Left renal pelvis (tissue), 4 donors: ENCODE measurements at regions not wholly inside any gene's neighbourhood (a gene's known extent, or its start where the extent isn't known, plus 50 kb on each side); places are given as distances from the start of the nearest gene placed in this dataset.
"Not testable (repeated sequence)": the region's sequence is repeated elsewhere in the genome, so short reads cannot be mapped to it uniquely, and the experiment has no call there.

Source experiments
- DNase-seq, 4 donors: peaks; one replicate each; pipeline ENCODE4 v3.0.0-alpha.2; 2013; ENCODE audit warnings: low read depth in 4 of 4, low spot score in 3 of 4

DNA sequence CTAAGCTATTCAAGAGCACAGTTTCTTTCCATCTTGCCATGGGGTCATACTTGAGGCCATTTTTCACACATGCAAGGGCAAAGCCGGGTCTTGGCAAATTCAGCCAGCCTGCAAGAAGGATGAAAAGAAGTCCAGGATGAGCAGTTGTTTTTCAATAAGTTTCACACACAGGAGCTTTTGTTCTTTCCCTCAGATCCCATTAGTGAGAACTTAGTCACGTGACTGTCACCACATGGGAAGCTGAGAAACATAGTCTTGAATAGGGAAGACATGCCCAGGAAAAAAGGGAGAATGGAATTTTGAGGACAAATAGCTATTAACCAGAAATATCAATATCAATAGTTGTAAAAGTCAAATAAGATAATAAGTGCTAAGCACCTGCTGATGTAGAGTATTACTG lies 137.7 kb downstream of the AHR start:
- DNase-seq: no peak

DNA sequence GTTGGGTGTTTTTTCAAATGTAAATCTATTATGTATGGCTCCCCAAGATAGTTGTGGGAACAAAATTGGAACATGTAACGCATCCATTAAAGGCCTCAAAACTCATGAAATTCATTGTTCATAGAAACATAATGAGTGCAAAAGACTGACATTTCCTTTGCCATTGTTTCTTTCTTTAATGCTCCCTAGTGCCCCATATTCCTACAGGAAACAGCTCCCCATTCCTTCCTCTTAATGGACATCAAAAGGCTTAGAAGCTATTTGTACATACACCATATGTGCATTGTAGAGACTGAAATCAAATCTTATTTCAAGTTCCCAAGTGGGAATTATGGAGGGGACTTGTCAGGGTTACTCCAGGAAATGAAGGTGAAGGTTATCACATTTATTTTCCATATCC lies 139.1 kb downstream of the AHR start:
- DNase-seq: no peak

DNA sequence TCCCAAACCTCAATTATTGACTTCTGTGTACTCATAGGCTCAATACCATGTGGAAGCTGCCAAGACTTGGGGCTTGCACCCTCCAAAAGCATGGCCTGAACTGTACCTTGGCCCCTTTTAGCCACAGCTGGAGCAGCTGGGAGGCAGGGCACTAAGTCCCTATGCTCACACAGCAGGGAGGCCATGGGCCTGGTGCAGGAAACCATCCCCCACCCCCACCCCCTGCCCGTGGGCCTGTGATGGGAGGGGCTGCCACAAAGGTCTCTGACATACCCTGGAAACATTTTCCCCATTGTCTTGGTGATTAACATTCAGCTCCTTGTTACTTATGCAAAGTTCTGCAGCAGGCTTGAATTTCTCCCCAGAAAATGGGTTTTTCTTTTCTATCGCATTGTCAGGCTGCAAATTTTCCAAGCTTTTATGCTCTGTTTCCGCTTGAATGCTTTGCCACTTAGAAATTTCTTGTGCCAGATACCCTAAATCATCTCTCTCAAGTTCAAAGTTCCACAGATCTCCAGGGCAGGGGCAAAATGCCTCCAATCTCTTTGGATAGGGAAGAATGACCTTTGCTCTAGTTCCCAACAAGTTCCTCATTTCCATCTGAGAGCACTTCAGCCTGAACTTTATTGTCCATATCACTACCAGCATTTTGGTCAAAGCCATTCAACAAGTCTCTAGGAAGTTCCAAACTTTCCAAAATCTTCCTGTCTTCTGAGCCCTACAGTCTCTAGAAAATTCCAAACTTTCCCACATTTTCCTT lies 141.8 kb downstream of the AHR start:
- not testable (repeated sequence) for DNase-seq

DNA sequence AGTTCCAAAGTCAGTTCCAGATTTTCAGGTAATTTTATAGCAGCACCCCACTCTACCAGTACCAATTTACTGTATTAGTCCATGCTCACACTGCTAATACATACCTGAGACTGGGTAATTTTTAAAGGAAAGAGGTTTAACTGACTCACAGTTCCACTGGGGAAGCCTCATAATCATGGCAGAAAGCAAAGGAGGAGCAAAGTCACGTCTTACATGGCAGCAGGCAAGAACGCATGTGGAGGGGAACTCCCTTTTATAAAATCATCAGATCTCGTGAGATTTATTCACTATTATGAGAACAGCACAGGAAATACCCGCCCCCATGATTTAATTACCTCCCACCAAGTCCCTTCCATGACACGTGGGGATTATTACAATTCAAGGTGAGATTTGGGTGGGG lies 142.4 kb downstream of the AHR start:
- DNase-seq: no peak

DNA sequence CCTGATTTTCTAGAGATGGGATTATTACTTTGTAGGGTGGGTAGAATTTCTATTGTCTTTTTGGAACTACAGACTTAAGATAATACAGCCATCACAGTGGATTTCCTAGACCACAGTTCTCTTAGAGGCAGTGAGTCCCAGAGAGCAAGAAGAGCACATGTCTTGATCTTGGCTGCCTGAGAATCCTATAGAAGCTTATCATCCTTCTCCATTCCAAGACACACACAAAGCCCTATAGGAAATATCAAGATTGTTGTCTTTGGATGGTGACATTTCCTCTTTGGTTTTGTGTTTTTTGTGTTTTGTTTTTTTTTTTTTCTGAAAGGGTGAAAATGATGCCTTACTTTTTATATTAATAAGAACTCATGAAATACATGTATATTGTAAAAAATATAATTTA lies 143.1 kb downstream of the AHR start:
- DNase-seq: no peak

DNA sequence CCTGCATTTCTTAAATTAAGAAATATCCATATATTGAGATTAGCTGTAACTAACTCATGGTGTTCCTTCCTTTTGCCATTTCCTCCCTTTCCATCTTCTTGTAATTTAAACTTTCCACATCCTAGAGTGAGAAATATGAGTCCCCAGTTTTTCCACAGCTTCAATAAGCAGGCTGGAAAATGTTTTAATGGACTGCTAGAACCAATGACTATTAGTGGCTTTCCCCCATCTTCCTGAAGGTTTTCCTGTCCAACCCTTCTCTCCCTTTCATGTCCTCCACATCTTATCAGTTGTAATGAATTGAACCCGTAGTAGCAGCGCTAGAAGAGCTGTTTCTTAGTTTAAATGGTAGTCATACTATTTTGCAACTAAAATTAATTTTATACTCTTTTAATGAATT lies 145.7 kb downstream of the AHR start:
- DNase-seq: no peak

DNA sequence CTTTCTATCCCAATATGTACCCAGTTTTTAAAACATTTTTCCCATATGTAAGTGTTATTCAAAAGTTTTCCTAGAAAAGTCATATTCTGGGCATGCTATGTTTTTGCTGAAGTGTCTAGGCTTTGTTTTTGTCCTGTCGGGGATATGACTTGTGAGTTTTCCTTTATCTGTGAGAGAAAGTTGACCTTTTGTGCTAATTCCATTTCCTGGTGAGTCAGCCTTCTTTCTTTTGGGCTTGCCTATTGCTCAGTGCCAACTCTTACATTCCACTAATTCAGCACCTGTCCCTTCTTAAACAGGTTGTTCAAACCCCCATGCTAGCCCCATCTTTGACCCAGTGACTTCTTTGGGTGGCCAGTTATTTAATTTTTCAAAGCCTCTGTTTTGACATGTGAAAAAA lies 146.2 kb downstream of the AHR start:
- DNase-seq: no peak

DNA sequence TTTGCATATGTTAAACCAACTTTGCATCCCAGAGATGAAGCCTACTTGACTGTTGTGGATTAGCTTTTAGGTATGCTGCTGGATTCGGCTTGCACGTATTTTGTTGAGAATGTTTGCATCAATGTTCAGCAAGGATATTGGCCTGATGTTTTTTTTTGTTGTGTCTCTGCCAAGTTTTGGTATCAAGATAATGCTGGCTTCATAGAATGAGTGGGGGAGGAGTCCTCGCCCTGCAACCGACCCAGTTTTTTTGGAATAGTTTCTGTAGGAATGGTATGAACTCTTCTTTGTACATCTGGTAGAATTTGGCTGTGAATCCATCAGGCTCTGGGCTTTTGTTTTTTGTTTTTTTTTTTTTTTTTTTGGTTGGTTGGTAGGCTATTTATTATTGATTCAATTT lies 147.9 kb downstream of the AHR start:
- DNase-seq: no peak

DNA sequence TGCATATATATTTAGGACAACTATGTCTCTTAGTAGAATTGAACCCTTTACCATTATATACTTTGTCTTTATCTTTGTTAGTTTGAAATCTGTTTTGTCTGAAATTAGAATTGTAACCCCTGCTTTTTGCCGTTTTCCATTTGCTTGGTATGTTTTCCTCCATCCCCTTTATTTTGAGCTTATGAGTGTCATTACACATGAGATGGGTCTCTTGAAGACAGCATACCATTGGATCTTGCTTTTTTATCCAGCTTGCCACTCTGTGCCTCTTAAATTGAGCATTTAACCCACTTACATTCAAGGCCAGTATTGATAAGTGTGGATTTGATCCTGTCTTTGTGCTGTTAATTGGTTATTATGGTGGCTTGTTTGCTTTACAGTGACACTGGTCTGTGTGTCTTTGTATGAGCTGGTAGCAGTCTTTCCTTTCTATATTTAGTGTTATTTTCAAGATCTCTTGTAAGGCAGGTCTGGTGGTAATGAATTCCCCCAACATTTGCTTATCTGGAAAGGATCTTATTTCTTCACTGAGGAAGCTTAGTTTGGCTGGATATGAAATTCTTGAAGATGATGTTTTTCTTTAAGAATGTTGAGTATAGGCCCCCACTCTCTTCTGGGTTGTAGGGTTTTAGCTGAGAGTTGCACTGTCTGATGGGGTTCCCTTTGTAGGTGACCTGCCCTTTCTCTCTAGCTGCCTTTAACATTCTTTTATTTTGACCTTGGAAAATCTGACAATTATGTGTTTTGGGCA lies 149.5 kb downstream of the AHR start:
- no peak for DNase-seq

DNA sequence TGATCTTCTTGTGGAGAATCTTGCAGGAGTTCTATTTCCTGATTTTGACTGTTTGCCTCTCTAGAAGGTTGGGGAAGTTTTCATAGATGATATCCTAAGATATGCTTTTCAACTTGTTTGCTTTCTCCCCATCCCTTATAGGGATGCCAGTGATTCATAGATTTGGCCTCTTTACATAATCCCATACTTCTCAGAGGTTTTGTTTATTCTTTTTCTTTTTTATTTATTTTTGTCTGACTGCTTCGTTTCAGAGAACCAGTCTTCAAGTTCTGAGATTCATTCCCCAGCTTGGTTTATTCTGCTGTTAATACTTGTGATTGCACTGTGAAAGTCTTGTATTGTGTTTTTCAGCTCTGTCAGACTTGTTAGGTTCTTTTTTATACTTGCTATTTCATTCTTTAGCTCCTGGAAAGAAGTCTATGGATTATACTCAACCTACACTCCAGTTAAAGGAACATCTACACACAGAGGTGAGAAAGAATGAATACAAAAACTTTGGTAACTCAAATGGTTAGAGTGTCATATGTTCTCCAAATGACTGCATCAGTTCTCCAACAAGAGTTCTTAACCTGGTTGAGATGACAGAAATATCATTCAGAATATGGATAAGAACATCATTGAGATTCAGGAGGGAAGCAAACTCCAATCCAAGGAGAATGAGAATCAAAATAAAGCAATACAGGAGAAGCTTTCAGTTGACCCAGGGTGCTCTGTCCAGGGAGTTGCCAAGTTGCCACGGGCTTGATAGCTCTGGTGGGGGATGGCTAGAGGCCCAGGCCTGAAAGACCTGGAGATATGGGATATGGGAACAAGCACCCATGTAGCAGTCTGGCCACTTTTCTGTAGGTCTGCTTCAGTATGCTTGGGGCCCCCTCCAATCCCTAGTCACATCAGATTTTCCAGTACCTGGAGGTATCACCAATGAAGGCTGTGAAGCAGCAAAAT lies 150.3 kb downstream of the AHR start:
- DNase-seq: no peak

DNA sequence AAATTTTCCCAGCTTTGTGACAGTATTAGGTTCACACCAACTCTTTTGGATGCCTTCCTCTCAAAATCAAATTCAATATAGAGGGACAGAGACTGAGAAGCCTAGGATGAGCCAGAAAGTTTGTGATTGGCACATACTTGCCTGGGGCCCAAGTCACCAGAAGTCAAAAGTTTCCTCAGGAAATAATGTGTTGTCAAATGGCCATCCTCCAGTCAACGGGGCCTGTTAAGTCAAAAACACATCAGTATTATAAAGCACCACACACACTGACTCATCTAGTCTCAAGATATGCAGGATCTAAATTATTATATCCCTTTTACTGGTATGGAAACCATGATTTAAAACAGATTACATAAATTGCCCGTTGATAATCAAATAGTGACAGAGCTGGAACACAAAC lies 158.1 kb downstream of the AHR start:
- DNase-seq: no peak

DNA sequence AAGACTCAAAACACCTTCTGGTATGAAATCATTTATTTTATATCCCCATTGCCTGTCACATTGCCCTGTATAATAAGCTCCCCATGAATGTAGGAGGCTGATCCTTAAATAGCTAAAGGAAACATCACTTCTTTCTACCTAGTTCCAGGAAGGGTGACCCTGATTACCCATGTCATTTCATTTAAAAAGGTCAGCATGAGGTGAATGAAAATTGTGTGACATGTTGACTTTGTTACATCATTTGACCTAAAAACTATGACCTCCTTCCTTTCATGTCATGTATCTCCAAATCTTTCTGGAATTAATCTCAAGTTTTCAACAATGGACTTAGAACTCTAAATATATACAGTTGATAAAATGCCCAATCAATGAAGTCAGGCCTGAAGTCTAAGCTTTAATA lies 161.5 kb downstream of the AHR start:
- DNase-seq: no peak

DNA sequence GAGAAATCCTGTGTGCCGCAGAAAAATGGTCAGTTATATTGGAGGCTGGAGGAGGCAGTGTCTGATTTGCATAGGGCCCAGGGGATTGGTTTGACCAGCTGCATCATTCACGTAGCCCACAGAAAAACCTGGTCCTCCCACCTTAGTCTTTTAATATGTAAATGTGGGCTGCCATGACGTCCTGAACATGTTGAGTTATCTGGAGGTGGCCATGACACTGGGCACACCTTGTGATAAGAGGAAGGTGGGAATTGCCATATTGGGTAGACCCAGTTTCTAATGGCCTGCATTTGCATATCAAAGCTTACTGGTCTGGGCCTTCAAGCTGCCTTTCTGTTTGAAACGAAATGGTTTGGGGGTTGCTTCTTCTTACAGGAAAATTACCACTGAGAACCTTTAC lies 162.2 kb downstream of the AHR start:
- no peak for DNase-seq

DNA sequence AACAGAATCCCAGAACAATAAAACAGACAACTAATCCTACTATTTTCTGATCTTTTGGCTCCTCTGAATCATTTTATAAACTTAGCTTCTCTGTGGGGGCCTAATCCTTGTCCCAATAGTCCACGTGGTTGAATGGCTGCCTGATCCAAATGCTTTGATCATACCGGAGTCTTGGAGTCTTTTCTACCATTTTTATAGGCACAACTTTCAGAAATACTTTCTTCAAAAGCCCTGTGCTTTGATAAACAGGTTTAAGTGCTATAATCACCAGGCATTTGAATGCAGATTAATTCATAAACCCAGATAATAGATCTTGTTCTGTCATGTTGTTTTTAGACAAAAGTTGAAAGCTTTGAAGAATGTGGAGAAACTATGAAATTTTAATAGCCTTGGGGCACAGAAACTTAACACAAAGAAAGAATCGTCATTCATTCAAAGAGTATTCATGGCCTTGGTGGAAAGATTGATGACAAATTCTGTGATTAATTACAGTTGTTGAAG lies 163.7 kb downstream of the AHR start:
- no peak for DNase-seq

DNA sequence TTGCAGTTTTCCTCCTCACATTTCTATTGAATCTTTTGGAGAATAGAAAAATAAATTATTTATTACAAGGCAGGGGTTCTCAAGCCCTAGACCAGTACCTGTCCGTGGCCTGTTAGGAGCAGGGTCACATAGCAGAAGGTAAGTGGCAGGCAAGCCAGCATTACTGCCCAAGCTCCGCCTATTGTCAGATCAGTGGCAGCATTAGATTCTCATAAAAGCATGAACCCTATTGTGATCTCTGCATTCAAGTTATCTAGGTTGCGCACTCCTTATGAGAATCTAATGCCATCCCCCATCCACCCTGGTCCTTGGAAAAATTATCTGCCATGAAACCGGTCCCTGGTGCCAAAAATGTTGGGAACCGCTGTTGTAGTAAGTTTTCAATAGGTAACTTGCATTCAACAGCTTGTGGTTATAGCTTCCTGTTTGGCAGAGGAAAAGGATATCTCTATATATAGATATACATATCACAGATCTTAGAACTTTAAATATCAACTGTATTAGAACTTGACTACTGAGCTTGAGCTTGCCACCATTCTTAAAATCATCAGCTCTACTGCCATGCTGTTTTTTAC lies 165.1 kb downstream of the AHR start:
- no peak for DNase-seq

DNA sequence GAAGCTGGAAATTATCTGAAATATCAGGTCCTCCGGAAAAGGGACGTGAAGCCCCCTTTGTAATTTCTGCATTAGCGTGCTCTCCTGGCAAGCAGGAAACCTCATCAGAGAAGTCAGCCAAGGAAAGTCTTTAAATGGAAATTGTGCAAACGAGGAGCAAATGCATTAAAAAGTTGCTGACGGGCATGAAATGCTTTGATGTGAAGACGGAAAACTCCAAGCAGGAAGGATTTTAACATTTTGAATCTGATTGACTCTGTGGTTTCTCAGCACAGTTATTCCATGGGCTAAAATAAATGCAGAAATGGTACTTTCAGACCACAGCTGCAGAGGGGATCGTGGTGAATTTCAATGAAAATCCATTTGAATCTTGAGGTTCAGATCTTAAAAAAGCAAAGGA lies 167.8 kb downstream of the AHR start:
- no peak for DNase-seq

DNA sequence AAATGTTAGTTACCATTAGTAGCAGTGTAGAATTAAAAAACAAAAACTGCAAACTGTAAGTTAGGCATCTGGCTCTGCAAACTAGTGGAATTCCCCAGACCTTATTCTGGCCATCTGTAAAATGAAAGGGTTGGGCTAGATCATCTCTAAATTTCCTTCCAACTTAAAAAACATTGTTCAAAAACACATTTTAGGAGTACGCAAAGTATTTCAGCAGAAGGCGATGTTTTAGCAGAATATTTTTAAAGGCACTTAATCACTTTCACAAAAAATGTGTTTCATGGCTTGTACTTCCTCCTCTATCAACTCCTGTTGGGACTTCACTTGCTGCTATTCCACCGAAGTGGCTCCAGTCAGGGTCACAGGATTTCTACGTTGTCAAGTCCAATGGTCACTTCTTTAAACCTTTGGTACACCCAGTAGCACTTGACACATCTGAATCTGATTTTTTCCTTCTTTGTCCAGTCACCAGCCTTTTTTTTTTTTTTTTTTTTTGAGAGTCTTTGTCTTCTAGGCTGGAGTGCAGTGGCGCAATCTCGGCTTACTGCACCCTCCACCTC lies 169.0 kb downstream of the AHR start:
- DNase-seq: no peak

DNA sequence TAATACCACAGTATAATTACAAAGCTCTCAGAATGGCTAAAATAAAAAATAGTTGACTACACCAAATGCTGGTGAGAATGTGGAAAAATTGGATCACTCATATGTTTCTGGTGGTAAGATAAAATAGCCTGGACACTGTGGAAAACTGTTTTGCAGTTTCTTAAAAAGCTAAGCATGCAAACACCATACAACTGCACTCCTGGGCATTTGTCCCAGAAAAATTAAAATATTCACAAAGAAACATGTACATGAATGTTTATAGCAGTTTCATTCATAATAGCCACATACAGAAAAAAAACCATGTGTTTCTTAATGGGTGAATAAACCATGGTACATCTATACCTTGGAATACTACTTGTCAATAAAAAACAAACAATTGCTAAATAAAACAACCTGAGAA lies 172.9 kb downstream of the AHR start:
- DNase-seq: no peak

DNA sequence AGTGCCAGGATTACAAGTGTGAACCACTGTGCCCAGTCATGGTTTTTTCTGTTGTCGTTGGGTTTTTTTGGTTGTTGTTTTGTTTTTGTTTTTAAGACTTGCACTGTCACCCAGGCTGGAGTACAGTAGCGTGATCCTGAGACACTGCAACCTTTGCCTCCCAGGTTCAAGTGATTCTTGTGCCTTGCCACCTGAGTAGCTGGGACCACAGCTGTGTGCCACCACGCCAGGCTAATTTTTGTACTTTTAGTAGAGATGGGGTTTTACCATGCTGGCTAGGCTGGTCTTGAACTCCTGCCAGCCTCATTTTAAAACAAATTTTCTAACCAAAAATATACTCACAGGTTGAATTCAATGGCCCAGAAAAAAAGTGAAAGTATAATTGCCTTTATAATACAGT lies 174.1 kb downstream of the AHR start:
- no peak for DNase-seq

DNA sequence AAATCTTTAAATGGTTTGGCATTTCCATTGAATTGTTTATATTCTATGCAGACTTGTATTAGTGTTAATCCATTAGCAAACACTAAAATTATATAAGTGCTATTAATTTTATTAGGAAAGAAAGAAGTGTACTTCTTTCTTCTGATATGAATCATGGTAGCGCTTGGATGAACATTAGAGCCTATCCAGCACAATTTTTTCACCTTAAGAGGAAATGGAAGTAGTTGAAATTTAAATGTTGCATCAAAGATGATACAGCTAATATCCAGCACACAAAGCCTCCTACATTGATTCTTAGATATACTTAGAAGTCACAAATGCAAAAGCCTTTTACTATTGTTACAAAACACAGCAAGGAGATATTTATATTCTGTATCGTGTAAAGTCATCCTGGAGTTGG lies 174.5 kb downstream of the AHR start:
- no peak for DNase-seq
